ENCODE measurements at regions not wholly inside any gene's neighbourhood (a gene's known extent, or its start where the extent isn't known, plus 50 kb on each side); places are given as distances from the start of the nearest gene placed in this dataset.
"Not testable (repeated sequence)": the region's sequence is repeated elsewhere in the genome, so short reads cannot be mapped to it uniquely, and the experiment has no call there.

- FAIRE-seq; DNase-seq (ENCODE audit: low spot score): not testable (repeated sequence)
Measured at GRCh38 chrX:92873359-92874055, 799.9 kb downstream of the NAP1L3 start.

- FAIRE-seq; DNase-seq (ENCODE audit: low spot score): not testable (repeated sequence)
Measured at GRCh38 chrX:92849998-92850397, 823.4 kb downstream of the NAP1L3 start.

GRCh38 chrX:92843920-92844319 is 829.5 kb downstream of the NAP1L3 start:
- DNase-seq (ENCODE audit: low spot score); FAIRE-seq: not testable (repeated sequence)

DNA sequence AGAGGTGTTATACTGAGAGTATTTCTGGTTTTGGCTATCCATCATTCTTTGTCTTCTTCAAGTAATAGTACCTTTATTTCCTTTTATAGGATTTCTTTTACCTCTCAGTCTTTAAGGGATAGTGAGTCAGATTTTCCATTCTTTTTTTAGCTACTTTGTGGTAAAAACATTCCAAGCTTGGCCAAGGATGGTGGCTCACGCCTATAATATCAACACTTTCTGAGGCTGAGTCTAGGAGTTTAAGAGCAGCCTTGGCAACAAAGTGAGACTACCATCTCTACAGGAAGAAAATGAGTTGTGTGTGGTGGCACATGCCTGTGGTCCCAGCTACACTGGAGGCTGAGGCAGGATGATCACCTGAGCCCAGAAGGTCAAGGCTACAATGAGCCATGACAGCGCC is 840.6 kb downstream of the NAP1L3 start:
- DNase-seq (ENCODE audit: low spot score): not testable (repeated sequence)
- FAIRE-seq: peak; percentile 73

GRCh38 chrX:92830083-92830482 is 843.3 kb downstream of the NAP1L3 start:
- not testable (repeated sequence) for FAIRE-seq

GRCh38 chrX:92821580-92822152 is 851.7 kb downstream of the NAP1L3 start:
- not testable (repeated sequence) for FAIRE-seq; DNase-seq (ENCODE audit: low spot score)

More at GRCh38 chrX:92830083-92830482, 843.3 kb downstream of the NAP1L3 start:
- DNase-seq (ENCODE audit: low spot score): not testable (repeated sequence)

- FAIRE-seq; DNase-seq (ENCODE audit: low spot score): not testable (repeated sequence)
Measured at GRCh38 chrX:92792080-92792479, 881.3 kb downstream of the NAP1L3 start.

DNA sequence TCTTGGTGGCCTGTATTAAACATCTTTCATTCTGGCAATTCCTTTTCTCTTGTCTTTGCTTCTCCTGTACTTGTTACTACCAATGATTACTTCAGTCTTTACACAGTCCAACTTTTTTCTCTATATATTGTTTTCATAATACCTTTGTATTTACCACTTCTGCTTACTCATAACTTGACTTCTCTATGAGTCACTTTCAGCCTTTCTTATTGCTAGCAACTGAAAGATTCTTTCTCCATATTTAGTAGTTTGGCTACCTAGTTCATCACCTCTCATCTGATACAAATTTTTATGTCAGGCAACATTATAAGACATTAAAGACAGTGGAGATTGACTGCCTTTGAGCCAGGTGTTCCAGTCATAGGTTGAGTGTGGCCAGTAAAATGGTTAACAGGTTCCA is 893.3 kb downstream of the NAP1L3 start:
- FAIRE-seq; DNase-seq (ENCODE audit: low spot score): not testable (repeated sequence)

- peak; percentile 0 for DNase-seq (ENCODE audit: low spot score)
- not testable (repeated sequence) for FAIRE-seq
Measured at GRCh38 chrX:92774016-92774415, 899.4 kb downstream of the NAP1L3 start.

DNA sequence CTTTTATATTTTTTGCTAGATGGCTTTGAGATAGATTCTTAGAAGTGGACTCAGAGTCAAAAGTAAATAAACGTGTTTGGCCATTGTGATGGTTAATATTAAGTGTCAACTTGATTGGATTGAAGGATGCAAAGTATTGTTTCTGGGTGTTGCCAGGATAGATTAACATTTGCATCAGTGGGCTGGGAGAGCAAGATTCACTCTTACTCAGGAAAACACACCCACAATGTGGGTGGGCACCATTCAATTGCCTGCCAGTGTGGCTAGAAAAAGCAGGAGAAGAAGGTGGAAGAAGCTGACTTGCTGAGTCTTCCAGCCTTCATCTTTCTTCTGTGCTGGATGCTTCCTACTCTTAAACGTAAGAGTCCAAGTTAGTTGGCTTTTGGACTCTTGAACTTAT is 912.4 kb downstream of the NAP1L3 start:
- not testable (repeated sequence) for FAIRE-seq; DNase-seq (ENCODE audit: low spot score)

Data from urothelium cell line (cell line).